GM12891 (cell line): ENCODE measurements at regions not wholly inside any gene's neighbourhood (a gene's known extent, or its start where the extent isn't known, plus 50 kb on each side); places are given as distances from the start of the nearest gene placed in this dataset.

Source experiments
- POLR2A ChIP-seq: IDR thresholded peaks from 2 replicates; pipeline ENCODE4 v1.6.1; 2011; ENCODE audit warnings: low read depth, low read length, control low read depth
- POLR2AphosphoS5 ChIP-seq: IDR thresholded peaks from 2 replicates; pipeline ENCODE4 v1.6.1; 2011; ENCODE audit warnings: low read depth, low read length, control low read depth
- SPI1 ChIP-seq: IDR thresholded peaks from 2 replicates; pipeline ENCODE4 v1.6.1; 2011; ENCODE audit warnings: low read depth, low read length, control low read depth
- TAF1 ChIP-seq: IDR thresholded peaks from 2 replicates; pipeline ENCODE4 v1.6.1; 2011; ENCODE audit warnings: low read depth, low read length, control low read depth

- TF ChIP-seq POLR2A = no peak
- TF ChIP-seq POLR2AphosphoS5 = no peak
- TF ChIP-seq SPI1 = no peak
- TF ChIP-seq TAF1 = no peak
Observed at GRCh38 chr11:11782532-11783110, 59.2 kb upstream of the USP47 start.
